ENCODE measurements at regions not wholly inside any gene's neighbourhood (a gene's known extent, or its start where the extent isn't known, plus 50 kb on each side); places are given as distances from the start of the nearest gene placed in this dataset.

- H3K27ac ChIP-seq (replicated peaks in 1 of 4): no peak overlapping the region
- no peak overlapping the region for H3K4me3 ChIP-seq
- H3K27me3 ChIP-seq: peaks cover 0 to 33% (median 0%) of the 10 kb centered on the region in 4 donors
- H3K9me3 ChIP-seq: peaks cover 0 to 21% (median 20%) of the 10 kb centered on the region in 4 donors
- H3K36me3 ChIP-seq: no peaks in the 10 kb centered on the region
- no peak for TF ChIP-seq POLR2AphosphoS5 (IDR thresholded peaks at IDR 0.05)
- TF ChIP-seq POLR2A (IDR thresholded peaks at IDR 0.05; ENCODE audit: low read depth): no peak
- no peak for TF ChIP-seq CTCF (IDR thresholded peaks at IDR 0.05)
- TF ChIP-seq EP300 (IDR thresholded peaks at IDR 0.05): no peak
- intact Hi-C loops (cut with DNase I): no loop called here
- no peaks in the 10 kb centered on the region for H3K4me1 ChIP-seq
- DNase-seq (ENCODE audit: extremely low spot score): no peak
- WGBS: 94% methylated on average over 9 of the region's 9 CpGs
These were observed 164.0 kb upstream of the PPP1R26 start for GRCh38 chr9:135315572-135315971.

- H3K27me3 ChIP-seq: peaks cover 0 to 40% (median 0%) of the 10 kb centered on the region in 4 donors
- WGBS: 89% methylated on average over 6 of the region's 6 CpGs
- no peak overlapping the region for H3K4me3 ChIP-seq
- intact Hi-C loops (cut with DNase I): no loop called here
- DNase-seq (ENCODE audit: extremely low spot score): no peak
- H3K9me3 ChIP-seq: peaks cover 0 to 26% (median 12%) of the 10 kb centered on the region in 4 donors
- no peaks in the 10 kb centered on the region for H3K36me3 ChIP-seq
- no peak overlapping the region for H3K27ac ChIP-seq (replicated peaks in 1 of 4)
- no peaks in the 10 kb centered on the region for H3K4me1 ChIP-seq
- TF ChIP-seq POLR2AphosphoS5 (IDR thresholded peaks at IDR 0.05) (no peak), CTCF (IDR thresholded peaks at IDR 0.05) (no peak), EP300 (IDR thresholded peaks at IDR 0.05) (no peak), POLR2A (IDR thresholded peaks at IDR 0.05; ENCODE audit: low read depth) (no peak)
These were observed 159.3 kb upstream of the PPP1R26 start for GRCh38 chr9:135320331-135320730.

- no peak for DNase-seq (ENCODE audit: extremely low spot score)
- no peak overlapping the region for H3K4me3 ChIP-seq
- no peaks in the 10 kb centered on the region for H3K36me3 ChIP-seq
- peaks cover 0 to 26% (median 12%) of the 10 kb centered on the region in 4 donors for H3K9me3 ChIP-seq
- WGBS: 78% methylated on average over 1 of the region's 6 CpGs
- intact Hi-C loops (cut with DNase I): no loop called here
- peaks cover 0 to 41% (median 0%) of the 10 kb centered on the region in 4 donors for H3K27me3 ChIP-seq
- H3K27ac ChIP-seq (replicated peaks in 1 of 4): no peak overlapping the region
- no peak for TF ChIP-seq POLR2A (IDR thresholded peaks at IDR 0.05; ENCODE audit: low read depth)
- TF ChIP-seq CTCF (IDR thresholded peaks at IDR 0.05): no peak
- no peak for TF ChIP-seq EP300 (IDR thresholded peaks at IDR 0.05)
- TF ChIP-seq POLR2AphosphoS5 (IDR thresholded peaks at IDR 0.05): no peak
- no peaks in the 10 kb centered on the region for H3K4me1 ChIP-seq
These were observed 158.6 kb upstream of the PPP1R26 start for GRCh38 chr9:135320943-135321342.

- intact Hi-C loops (cut with DNase I): no loop called here
- TF ChIP-seq CTCF (IDR thresholded peaks at IDR 0.05) (no peak), POLR2A (IDR thresholded peaks at IDR 0.05; ENCODE audit: low read depth) (no peak), EP300 (IDR thresholded peaks at IDR 0.05) (no peak), POLR2AphosphoS5 (IDR thresholded peaks at IDR 0.05) (no peak)
- no peak overlapping the region for H3K27ac ChIP-seq (replicated peaks in 1 of 4)
- H3K36me3 ChIP-seq: no peaks in the 10 kb centered on the region
- WGBS: 81% methylated on average over 3 of the region's 4 CpGs
- peaks cover 0 to 48% (median 0%) of the 10 kb centered on the region in 4 donors for H3K27me3 ChIP-seq
- H3K9me3 ChIP-seq: peaks cover 0 to 26% (median 12%) of the 10 kb centered on the region in 4 donors
- H3K4me3 ChIP-seq: no peak overlapping the region
- H3K4me1 ChIP-seq: no peaks in the 10 kb centered on the region
- DNase-seq (ENCODE audit: extremely low spot score): no peak
These were observed 158.0 kb upstream of the PPP1R26 start for GRCh38 chr9:135321580-135321979.

- no peak for DNase-seq (ENCODE audit: extremely low spot score)
- peaks cover 0 to 36% (median 20%) of the 10 kb centered on the region in 4 donors for H3K9me3 ChIP-seq
- no peak overlapping the region for H3K27ac ChIP-seq (replicated peaks in 1 of 4)
- TF ChIP-seq EP300 (IDR thresholded peaks at IDR 0.05): no peak
- no peak for TF ChIP-seq CTCF (IDR thresholded peaks at IDR 0.05)
- TF ChIP-seq POLR2AphosphoS5 (IDR thresholded peaks at IDR 0.05): no peak
- TF ChIP-seq POLR2A (IDR thresholded peaks at IDR 0.05; ENCODE audit: low read depth): no peak
- H3K27me3 ChIP-seq: peaks cover 0 to 70% (median 0%) of the 10 kb centered on the region in 4 donors
- no peaks in the 10 kb centered on the region for H3K36me3 ChIP-seq
- 93% methylated on average over 5 of the region's 6 CpGs for WGBS
- intact Hi-C loops (cut with DNase I): no loop called here
- H3K4me1 ChIP-seq: no peaks in the 10 kb centered on the region
- no peak overlapping the region for H3K4me3 ChIP-seq
These were observed 155.3 kb upstream of the PPP1R26 start for GRCh38 chr9:135324329-135324728.
